Transverse colon (tissue), 4 donors: ENCODE measurements at regions not wholly inside any gene's neighbourhood (a gene's known extent, or its start where the extent isn't known, plus 50 kb on each side); places are given as distances from the start of the nearest gene placed in this dataset.

Source experiments
- DNase-seq: peaks from one replicate; pipeline ENCODE4 v3.0.0-alpha.2; 2019
- H3K27ac ChIP-seq, 4 donors: fragments of 200-600 bp; sonication (generic); 2 replicates each; pipeline ENCODE4 v1.5.1; 2016 to 2018; ENCODE audit warnings: inconsistent platforms in 4 of 4
- H3K27me3 ChIP-seq: fragments of 200-600 bp; sonication (generic); 2 replicates; pipeline ENCODE4 v1.5.1; 2017; ENCODE audit warnings: inconsistent platforms
- H3K36me3 ChIP-seq, 4 donors: fragments of 200-600 bp; sonication (generic); 2 replicates each; pipeline ENCODE4 v1.5.1; 2017 to 2019; ENCODE audit warnings: inconsistent platforms in 4 of 4
- H3K4me1 ChIP-seq, 4 donors: fragments of 200-600 bp; sonication (generic); 2 replicates each; pipeline ENCODE4 v1.5.1; 2017 to 2020; ENCODE audit warnings: inconsistent platforms in 4 of 4
- H3K4me3 ChIP-seq, 4 donors: fragments of 200-600 bp; sonication (generic); 1 replicate in 1 of 4; 2 replicates in 3 of 4; pipeline versions ENCODE4 v1.5.1 to v1.6.1; 2017 to 2019; ENCODE audit warnings: inconsistent platforms in 4 of 4
- H3K9me3 ChIP-seq, 2 donors: fragments of 200-600 bp; sonication (generic); 2 replicates each; pipeline ENCODE4 v1.5.1; 2017 to 2019; ENCODE audit warnings: inconsistent platforms in 2 of 2
- EP300 ChIP-seq: sonication (generic); formaldehyde crosslinking; IDR thresholded peaks from one replicate; pipeline ENCODE4 v1.6.1; 2017; ENCODE audit warnings: antibody characterized with exemption, low read depth
- POLR2A ChIP-seq: fragments of 450-650 bp; IDR thresholded peaks from one replicate; pipeline ENCODE4 v1.6.1; 2016; ENCODE audit warnings: antibody characterized with exemption, mild to moderate bottlenecking, moderate library complexity
- POLR2AphosphoS5 ChIP-seq, 3 donors: sonication (generic); formaldehyde crosslinking; IDR thresholded peaks; one replicate each; pipeline ENCODE4 v1.6.1; 2016; ENCODE audit warnings: antibody characterized with exemption in 3 of 3
- WGBS, 2 donors: methylation state at CpG; one replicate each; pipeline ENCODE4 v1.1.5; 2018; ENCODE audit warnings: low coverage in 1 of 2; 5-methylcytosine and 5-hydroxymethylcytosine counted together
- in situ Hi-C, 4 donors: fragments of 200-750 bp; cut with MboI; loops; one replicate each; pipeline versions ENCODE4 v1.15.0 to v1.15.1; 2017; ENCODE audit warnings: low sequenced_read_pairs in 3 of 4, low pct_ligation_motif_present in 1 of 4, low pct_unique_long_range_greater_than_20kb in 1 of 4
- intact Hi-C: fragments of 100-400 bp; cut with DNase I; formaldehyde crosslinking; loops from one replicate; pipeline ENCODE4 v1.15.1; 2023; ENCODE audit warnings: low total_unique reads
- TF ChIP-seq, protein P1 (sequence below), 5 experiments: fragments of 200-600 bp in 3 of 5; fragments of 450-650 bp in 2 of 5; sonication (generic) in 3 of 5; IDR thresholded peaks; 1 replicate in 2 of 5; 2 replicates in 3 of 5; pipeline ENCODE4 v1.5.1; 2016 to 2017; ENCODE audit warnings: antibody characterized with exemption in 5 of 5, inconsistent platforms in 3 of 5, mild to moderate bottlenecking in 2 of 5, moderate library complexity in 1 of 5

DNA sequence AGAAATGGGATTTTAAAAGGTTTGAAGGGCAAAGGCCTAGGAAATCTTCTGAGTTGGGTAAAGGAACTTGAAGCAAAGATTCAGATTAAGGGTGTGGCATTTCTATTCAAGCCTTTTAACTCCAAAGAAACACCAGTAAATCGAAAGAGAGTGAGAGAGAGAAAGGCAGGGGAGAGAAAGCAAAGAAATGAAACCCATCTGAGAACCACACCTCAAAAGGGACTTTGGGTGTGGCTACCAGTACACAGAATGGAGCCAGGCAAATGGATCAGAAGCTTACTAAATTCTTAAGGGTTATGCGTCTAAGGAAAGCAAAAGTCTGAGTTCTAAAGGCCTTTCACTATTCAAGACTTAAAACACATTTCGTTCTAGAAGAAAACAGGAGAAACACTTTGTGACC lies 277.4 kb downstream of the BCL11B start:
- no peak overlapping the region for H3K4me3 ChIP-seq
- intact Hi-C loops: no loop called here
- no peaks in the 10 kb centered on the region for H3K4me1 ChIP-seq
- no peaks in the 10 kb centered on the region for H3K9me3 ChIP-seq
- H3K36me3 ChIP-seq: no peaks in the 10 kb centered on the region
- in situ Hi-C loops: no loop called here
- TF ChIP-seq, protein P1, sequence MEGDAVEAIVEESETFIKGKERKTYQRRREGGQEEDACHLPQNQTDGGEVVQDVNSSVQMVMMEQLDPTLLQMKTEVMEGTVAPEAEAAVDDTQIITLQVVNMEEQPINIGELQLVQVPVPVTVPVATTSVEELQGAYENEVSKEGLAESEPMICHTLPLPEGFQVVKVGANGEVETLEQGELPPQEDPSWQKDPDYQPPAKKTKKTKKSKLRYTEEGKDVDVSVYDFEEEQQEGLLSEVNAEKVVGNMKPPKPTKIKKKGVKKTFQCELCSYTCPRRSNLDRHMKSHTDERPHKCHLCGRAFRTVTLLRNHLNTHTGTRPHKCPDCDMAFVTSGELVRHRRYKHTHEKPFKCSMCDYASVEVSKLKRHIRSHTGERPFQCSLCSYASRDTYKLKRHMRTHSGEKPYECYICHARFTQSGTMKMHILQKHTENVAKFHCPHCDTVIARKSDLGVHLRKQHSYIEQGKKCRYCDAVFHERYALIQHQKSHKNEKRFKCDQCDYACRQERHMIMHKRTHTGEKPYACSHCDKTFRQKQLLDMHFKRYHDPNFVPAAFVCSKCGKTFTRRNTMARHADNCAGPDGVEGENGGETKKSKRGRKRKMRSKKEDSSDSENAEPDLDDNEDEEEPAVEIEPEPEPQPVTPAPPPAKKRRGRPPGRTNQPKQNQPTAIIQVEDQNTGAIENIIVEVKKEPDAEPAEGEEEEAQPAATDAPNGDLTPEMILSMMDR (IDR thresholded peaks at IDR 0.05): no peak
- no peak for TF ChIP-seq EP300
- TF ChIP-seq POLR2A: no peak
- no peak for TF ChIP-seq POLR2AphosphoS5 (IDR thresholded peaks at IDR 0.05)
- H3K27ac ChIP-seq: no peak overlapping the region
- no peaks in the 10 kb centered on the region for H3K27me3 ChIP-seq
- no peak for DNase-seq
- 70 to 86% methylated on average over 3 of the region's 3 CpGs for WGBS, 2 donors

DNA sequence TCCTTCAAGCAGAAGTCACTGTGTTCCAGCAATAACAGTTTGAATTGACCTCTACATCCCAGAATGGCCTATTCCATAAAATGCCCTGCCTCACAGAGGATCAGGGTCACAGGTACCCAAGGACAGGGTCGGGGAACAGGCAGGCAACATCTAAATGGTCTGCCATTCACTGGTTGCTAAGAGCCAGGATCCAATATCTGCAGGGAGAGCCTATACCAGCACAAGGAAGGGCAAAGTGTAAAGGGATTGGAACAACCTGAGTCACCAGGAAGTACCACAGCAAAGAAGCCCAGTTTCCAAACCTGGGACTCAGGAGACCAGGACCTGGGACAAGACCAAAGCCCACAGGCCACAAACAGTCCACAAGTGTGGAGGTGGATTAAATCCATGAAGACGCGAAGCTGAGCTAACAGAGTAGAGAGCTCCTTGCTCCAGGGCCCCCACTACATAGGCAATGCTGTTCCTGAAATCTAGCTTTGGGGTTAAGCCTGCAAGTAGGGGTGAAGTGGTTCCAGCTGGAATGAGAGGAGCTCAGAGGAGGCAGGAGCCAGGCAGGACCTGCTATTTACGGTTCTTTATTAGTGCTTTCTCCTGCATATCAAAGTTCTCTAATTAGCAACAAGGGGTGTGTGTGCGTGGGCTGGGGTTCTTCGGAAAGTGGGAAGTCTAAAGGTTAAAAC lies 274.3 kb downstream of the BCL11B start:
- Histone ChIP-seq H3K9me3 (no peaks in the 10 kb centered on the region), H3K27ac (no peak overlapping the region), H3K36me3 (no peaks in the 10 kb centered on the region), H3K27me3 (no peaks in the 10 kb centered on the region), H3K4me1 (no peaks in the 10 kb centered on the region), H3K4me3 (no peak overlapping the region)
- in situ Hi-C loops (no loop called here), intact Hi-C loops (no loop called here)
- DNase-seq: no peak
- no peak for TF ChIP-seq POLR2AphosphoS5 (IDR thresholded peaks at IDR 0.05)
- TF ChIP-seq POLR2A: no peak
- TF ChIP-seq, protein P1 (IDR thresholded peaks at IDR 0.05): no peak
- WGBS, 2 donors: 78 to 84% methylated on average over 5 to 6 of the region's 6 CpGs

DNA sequence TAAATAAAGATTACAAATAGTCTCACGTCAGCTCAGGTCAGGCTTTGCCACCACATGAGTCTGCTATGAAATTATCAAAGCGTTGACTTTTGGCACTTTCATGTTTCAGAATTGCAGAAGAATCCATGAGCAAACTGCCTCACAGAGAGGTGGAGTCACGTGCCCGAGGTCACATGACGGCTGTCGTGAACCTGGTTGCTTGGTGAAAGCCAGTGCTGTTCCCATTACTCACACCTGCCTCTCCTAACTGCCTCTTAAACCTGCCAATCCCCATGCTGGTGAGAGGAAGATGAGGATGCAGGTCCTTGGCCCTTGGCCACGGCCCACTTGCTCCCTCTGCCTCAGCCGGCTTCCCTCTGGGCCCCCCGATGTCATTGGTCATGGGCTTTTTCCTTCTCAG lies 272.7 kb downstream of the BCL11B start:
- no peak for DNase-seq
- no peak for TF ChIP-seq POLR2AphosphoS5 (IDR thresholded peaks at IDR 0.05)
- TF ChIP-seq EP300: no peak
- TF ChIP-seq POLR2A: no peak
- TF ChIP-seq, protein P1 (IDR thresholded peaks at IDR 0.05): no peak
- Histone ChIP-seq H3K36me3 (no peaks in the 10 kb centered on the region), H3K9me3 (no peaks in the 10 kb centered on the region), H3K4me3 (no peak overlapping the region), H3K27ac (no peak overlapping the region), H3K4me1 (no peaks in the 10 kb centered on the region), H3K27me3 (no peaks in the 10 kb centered on the region)
- 88 to 90% methylated on average over 2 to 9 of the region's 9 CpGs for WGBS, 2 donors
- intact Hi-C loops: no loop called here
- in situ Hi-C loops: no loop called here

DNA sequence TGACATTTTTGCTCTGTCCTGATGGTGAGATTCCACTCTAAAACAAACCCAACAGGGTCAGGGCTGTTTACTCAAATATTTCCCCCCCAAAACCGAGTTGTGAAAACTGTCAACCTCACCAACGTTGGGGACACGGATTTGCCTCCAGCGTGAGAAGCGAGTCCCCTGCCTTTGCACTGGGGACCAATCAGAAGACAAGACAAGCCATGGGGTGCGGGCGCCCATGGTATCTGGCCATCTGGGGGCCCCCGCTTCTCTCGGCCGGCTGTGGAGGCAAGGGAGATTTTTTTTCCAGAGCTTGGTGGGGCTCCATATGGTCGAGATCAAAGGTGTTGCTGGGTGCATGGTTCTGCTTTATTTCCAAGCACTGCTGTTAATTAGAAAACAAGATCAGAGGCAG lies 272.1 kb downstream of the BCL11B start:
- no peaks in the 10 kb centered on the region for H3K4me1 ChIP-seq
- 83 to 88% methylated on average over 5 to 11 of the region's 11 CpGs for WGBS, 2 donors
- DNase-seq: no peak
- H3K27ac ChIP-seq: no peak overlapping the region
- TF ChIP-seq POLR2AphosphoS5 (IDR thresholded peaks at IDR 0.05): no peak
- TF ChIP-seq EP300: no peak
- TF ChIP-seq, protein P1 (IDR thresholded peaks at IDR 0.05): no peak
- TF ChIP-seq POLR2A: no peak
- no peaks in the 10 kb centered on the region for H3K27me3 ChIP-seq
- no peaks in the 10 kb centered on the region for H3K9me3 ChIP-seq
- H3K4me3 ChIP-seq: no peak overlapping the region
- in situ Hi-C loops (no loop called here), intact Hi-C loops (no loop called here)
- no peaks in the 10 kb centered on the region for H3K36me3 ChIP-seq
